ENCODE measurements at regions not wholly inside any gene's neighbourhood (a gene's known extent, or its start where the extent isn't known, plus 50 kb on each side); places are given as distances from the start of the nearest gene placed in this dataset.

DNA sequence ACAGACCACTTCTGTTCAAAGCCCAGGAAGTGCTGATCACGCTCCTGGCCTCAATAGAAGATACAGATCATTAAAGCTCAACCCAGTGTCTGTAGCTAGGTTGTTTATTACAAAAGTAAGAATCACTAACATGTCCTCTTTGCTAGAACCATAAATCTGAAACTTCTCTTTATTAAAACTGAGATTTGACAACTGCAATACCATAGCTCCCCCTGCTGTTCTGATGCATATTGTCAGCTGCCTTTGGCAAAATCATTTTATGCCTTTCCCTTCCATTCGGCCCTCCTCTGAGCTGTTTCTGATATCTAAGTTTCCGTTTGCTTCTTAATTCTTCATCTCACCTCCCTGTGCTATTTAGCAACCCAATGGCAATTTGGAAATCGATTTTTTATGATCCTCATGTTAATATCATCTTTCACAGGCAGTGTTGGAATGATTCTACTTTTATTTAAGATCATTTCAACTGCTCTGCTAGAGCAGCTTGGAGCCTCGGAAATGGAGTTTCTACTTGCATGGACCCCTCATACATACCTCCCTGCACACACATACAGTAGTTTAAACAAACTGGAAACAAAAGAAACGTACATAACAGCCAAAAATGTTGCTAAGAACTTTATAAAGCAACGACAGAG, 998.8 kb downstream of the MAT2B start:
- TF ChIP-seq, protein P1, sequence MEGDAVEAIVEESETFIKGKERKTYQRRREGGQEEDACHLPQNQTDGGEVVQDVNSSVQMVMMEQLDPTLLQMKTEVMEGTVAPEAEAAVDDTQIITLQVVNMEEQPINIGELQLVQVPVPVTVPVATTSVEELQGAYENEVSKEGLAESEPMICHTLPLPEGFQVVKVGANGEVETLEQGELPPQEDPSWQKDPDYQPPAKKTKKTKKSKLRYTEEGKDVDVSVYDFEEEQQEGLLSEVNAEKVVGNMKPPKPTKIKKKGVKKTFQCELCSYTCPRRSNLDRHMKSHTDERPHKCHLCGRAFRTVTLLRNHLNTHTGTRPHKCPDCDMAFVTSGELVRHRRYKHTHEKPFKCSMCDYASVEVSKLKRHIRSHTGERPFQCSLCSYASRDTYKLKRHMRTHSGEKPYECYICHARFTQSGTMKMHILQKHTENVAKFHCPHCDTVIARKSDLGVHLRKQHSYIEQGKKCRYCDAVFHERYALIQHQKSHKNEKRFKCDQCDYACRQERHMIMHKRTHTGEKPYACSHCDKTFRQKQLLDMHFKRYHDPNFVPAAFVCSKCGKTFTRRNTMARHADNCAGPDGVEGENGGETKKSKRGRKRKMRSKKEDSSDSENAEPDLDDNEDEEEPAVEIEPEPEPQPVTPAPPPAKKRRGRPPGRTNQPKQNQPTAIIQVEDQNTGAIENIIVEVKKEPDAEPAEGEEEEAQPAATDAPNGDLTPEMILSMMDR (conservative IDR thresholded peaks at IDR 0.05) = peak; percentile 92
- Mint-ChIP-seq H3K36me3 (ENCODE audit: low read depth) (no peaks in the 10 kb centered on the region), H3K27me3 (ENCODE audit: insufficient read depth) (no peaks in the 10 kb centered on the region), H3K27ac (no peak overlapping the region), H3K9me3 (peaks cover 3% of the 10 kb centered on the region), H3K4me3 (no peak overlapping the region), H3K4me1 (peaks cover 12% of the 10 kb centered on the region)
- Histone ChIP-seq H3K27me3 (ENCODE audit: control insufficient read depth, insufficient read depth, low read length, poor library complexity, severe bottlenecking) (no peaks in the 10 kb centered on the region), H3K4me3 (ENCODE audit: low read length) (no peak overlapping the region), H3K27ac (ENCODE audit: low read depth, low read length) (no peak overlapping the region), H3K36me3 (ENCODE audit: control insufficient read depth, insufficient read depth, low read length) (no peaks in the 10 kb centered on the region), H3K9me3 (ENCODE audit: control insufficient read depth, low read length) (no peaks in the 10 kb centered on the region), H3K4me1 (ENCODE audit: control insufficient read depth, insufficient read depth, low read length) (no peaks in the 10 kb centered on the region), H3K9ac (ENCODE audit: extremely low read depth, low read length, poor library complexity, severe bottlenecking) (no peak overlapping the region)
- WGBS, 2 experiments (ENCODE audit: insufficient coverage in 1 of 2, insufficient read length in 1 of 2) = 38 to 55% methylated on average over 3 to 7 of the region's 7 CpGs
- DNase-seq = peak; percentile 79

DNA sequence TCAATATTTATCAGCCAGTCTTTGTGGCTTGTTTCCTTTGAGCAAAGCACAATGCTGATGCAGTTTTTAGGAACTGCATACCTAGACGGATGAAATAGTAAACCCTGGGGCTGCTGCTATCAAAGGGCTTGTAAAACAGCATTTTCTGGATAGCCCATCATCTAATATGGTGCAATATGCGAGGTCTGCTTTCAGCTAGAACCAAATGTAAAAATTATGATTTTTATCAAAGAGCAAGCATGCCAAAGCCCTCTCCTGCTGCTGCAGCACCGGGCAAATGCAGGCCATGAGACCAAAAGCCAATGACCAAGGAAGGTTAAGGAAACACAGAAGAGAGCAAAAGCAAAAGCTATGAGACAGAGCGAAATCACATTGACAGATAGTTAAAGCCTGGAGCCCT, 1000.4 kb downstream of the MAT2B start:
- peaks cover 3% of the 10 kb centered on the region for H3K9me3 Mint-ChIP-seq
- no peaks in the 10 kb centered on the region for H3K9me3 ChIP-seq (ENCODE audit: control insufficient read depth, low read length)
- no peaks in the 10 kb centered on the region for H3K36me3 ChIP-seq (ENCODE audit: control insufficient read depth, insufficient read depth, low read length)
- no peak overlapping the region for H3K4me3 ChIP-seq (ENCODE audit: low read length)
- no peaks in the 10 kb centered on the region for H3K36me3 Mint-ChIP-seq (ENCODE audit: low read depth)
- H3K27me3 Mint-ChIP-seq (ENCODE audit: insufficient read depth) = no peaks in the 10 kb centered on the region
- no peak for DNase-seq
- 86 to 90% methylated on average over 4 of the region's 4 CpGs for WGBS, 2 experiments (ENCODE audit: insufficient coverage in 1 of 2, insufficient read length in 1 of 2)
- H3K4me3 Mint-ChIP-seq = no peak overlapping the region
- H3K27ac Mint-ChIP-seq = no peak overlapping the region
- H3K4me1 ChIP-seq (ENCODE audit: control insufficient read depth, insufficient read depth, low read length) = no peaks in the 10 kb centered on the region
- H3K4me1 Mint-ChIP-seq = peaks cover 2% of the 10 kb centered on the region
- no peak overlapping the region for H3K27ac ChIP-seq (ENCODE audit: low read depth, low read length)
- H3K9ac ChIP-seq (ENCODE audit: extremely low read depth, low read length, poor library complexity, severe bottlenecking) = no peak overlapping the region
- no peaks in the 10 kb centered on the region for H3K27me3 ChIP-seq (ENCODE audit: control insufficient read depth, insufficient read depth, low read length, poor library complexity, severe bottlenecking)
- TF ChIP-seq, protein P1 (conservative IDR thresholded peaks at IDR 0.05) = no peak

DNA sequence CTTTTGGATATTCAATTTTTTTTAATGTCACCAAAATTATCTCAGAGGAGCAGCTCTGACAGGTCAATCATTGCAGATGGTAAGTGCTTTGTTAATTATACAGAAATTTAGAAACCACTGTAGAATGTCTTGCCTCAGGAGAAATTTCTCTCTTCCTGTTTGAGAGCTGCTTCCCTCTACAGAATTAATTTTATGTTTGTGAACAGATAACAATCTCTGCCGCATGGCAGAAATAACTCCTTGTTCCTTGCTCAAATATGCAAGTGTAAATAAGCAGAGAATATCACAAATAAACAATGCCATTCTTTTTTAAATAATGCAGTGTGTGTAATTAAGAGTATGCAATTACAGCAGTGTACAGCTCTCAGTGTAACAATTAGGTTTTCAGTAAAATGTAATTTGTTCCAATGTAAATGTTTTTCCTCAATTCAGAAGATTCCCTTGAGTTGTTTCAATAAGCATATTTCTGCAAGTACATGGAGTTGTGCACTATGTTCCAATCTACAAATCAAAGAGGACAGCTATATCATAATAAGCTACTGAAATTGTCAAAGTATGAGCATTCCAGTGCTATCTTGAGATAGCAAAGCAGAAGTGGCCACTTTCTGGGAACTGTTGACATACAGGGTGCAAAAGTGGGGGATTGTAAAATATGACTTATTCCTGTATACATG, 1012.8 kb downstream of the MAT2B start:
- H3K9ac ChIP-seq (ENCODE audit: extremely low read depth, low read length, poor library complexity, severe bottlenecking) = no peak overlapping the region
- peaks cover 4% of the 10 kb centered on the region for H3K9me3 ChIP-seq (ENCODE audit: control insufficient read depth, low read length)
- H3K27ac Mint-ChIP-seq = no peak overlapping the region
- 70% methylated on average over 1 of the region's 1 CpG; no CpG with 5 or more reads in 1 of the 2 experiments for WGBS, 2 experiments (ENCODE audit: insufficient coverage in 1 of 2, insufficient read length in 1 of 2)
- TF ChIP-seq, protein P1 (conservative IDR thresholded peaks at IDR 0.05) = no peak
- H3K9me3 Mint-ChIP-seq = peaks cover 10% of the 10 kb centered on the region
- no peak overlapping the region for H3K27ac ChIP-seq (ENCODE audit: low read depth, low read length)
- H3K36me3 ChIP-seq (ENCODE audit: control insufficient read depth, insufficient read depth, low read length) = no peaks in the 10 kb centered on the region
- no peaks in the 10 kb centered on the region for H3K27me3 ChIP-seq (ENCODE audit: control insufficient read depth, insufficient read depth, low read length, poor library complexity, severe bottlenecking)
- no peak overlapping the region for H3K4me3 ChIP-seq (ENCODE audit: low read length)
- peaks cover 9% of the 10 kb centered on the region for H3K4me1 Mint-ChIP-seq
- H3K4me3 Mint-ChIP-seq = no peak overlapping the region
- H3K4me1 ChIP-seq (ENCODE audit: control insufficient read depth, insufficient read depth, low read length) = no peaks in the 10 kb centered on the region
- H3K27me3 Mint-ChIP-seq (ENCODE audit: insufficient read depth) = no peaks in the 10 kb centered on the region
- DNase-seq = no peak
- peaks cover 4% of the 10 kb centered on the region for H3K36me3 Mint-ChIP-seq (ENCODE audit: low read depth)

Data from endodermal cell (in vitro differentiated cells).